H1 (cell line): ENCODE measurements at regions not wholly inside any gene's neighbourhood (a gene's known extent, or its start where the extent isn't known, plus 50 kb on each side); places are given as distances from the start of the nearest gene placed in this dataset.

ENCODE experiments used
- CTCF ChIA-PET: fragments of 300-600 bp; sonication (Branson Sonifier 250); formaldehyde crosslinking; loops from one replicate; lab custom pipeline; 2021; ENCODE audit not compliant: partially characterized antibody; lab: Charles Lee
- POLR2A ChIA-PET: fragments of 300-600 bp; sonication (Branson Sonifier 250); formaldehyde crosslinking; loops from one replicate; lab custom pipeline; 2021; ENCODE audit warnings: inconsistent platforms; ENCODE audit not compliant: partially characterized antibody; lab: Charles Lee
- DNase-seq, 2 experiments: peaks; one replicate each; pipeline versions ENCODE4 v3.0.0 to v3.0.0-alpha.2; 2010 to 2022; ENCODE audit warnings: low spot score in 2 of 2, low read depth in 1 of 2, mixed read lengths in 1 of 2
- FAIRE-seq: peaks from 2 replicates; lab custom pipeline; 2011; peaks lifted over from hg19 to GRCh38; lab: Jason Lieb, UNC
- H2AFZ ChIP-seq: 2 replicates; pipeline ENCODE4 v1.8.1; 2012; ENCODE audit warnings: low read length, inconsistent platforms
- H2AK5ac ChIP-seq: 2 replicates; pipeline ENCODE4 v1.6.1; 2013; ENCODE audit warnings: low read depth, low read length
- H2BK120ac ChIP-seq: replicated peaks from 2 replicates; pipeline ENCODE3; 2013; ENCODE audit warnings: low read depth, low read length, inconsistent platforms
- H2BK12ac ChIP-seq: 2 replicates; pipeline ENCODE4 v1.6.1; 2013; ENCODE audit warnings: low read depth, low read length
- H2BK15ac ChIP-seq: 2 replicates; pipeline ENCODE4 v1.6.1; 2013; ENCODE audit warnings: low read length
- H2BK20ac ChIP-seq: 2 replicates; pipeline ENCODE4 v1.6.1; 2013; ENCODE audit warnings: low read length
- H2BK5ac ChIP-seq: 2 replicates; pipeline ENCODE4 v1.6.1; 2013; ENCODE audit warnings: low read depth, low read length
- H3K14ac ChIP-seq: 2 replicates; pipeline ENCODE4 v1.6.1; 2013; ENCODE audit warnings: inconsistent platforms; ENCODE audit not compliant: insufficient read length
- H3K18ac ChIP-seq: 2 replicates; pipeline ENCODE4 v1.6.1; 2013; ENCODE audit warnings: low read length; ENCODE audit errors: extremely low read depth
- H3K23ac ChIP-seq: 2 replicates; pipeline ENCODE4 v1.6.1; 2013; ENCODE audit warnings: inconsistent platforms; ENCODE audit not compliant: insufficient read length
- H3K23me2 ChIP-seq: 2 replicates; pipeline ENCODE4 v1.6.1; 2013; ENCODE audit warnings: low read depth, low read length
- H3K27ac ChIP-seq: 2 replicates; pipeline ENCODE4 v1.6.1; 2011; ENCODE audit warnings: low read depth, low read length, inconsistent platforms
- H3K27me3 ChIP-seq, 4 experiments: replicated peaks in 1 of 4; 1 replicate in 1 of 4; 2 replicates in 3 of 4; pipeline versions ENCODE4 v1.6.1 to v1.8.1; 2011 to 2013; ENCODE audit warnings: low read length in 3 of 4, mild to moderate bottlenecking in 3 of 4, inconsistent platforms in 2 of 4, mixed read lengths in 2 of 4, moderate library complexity in 1 of 4; ENCODE audit not compliant: control insufficient read depth in 3 of 4, insufficient read depth in 3 of 4; ENCODE audit errors: extremely low read depth in 1 of 4
- H3K36me3 ChIP-seq, 4 experiments: 2 replicates each; pipeline versions ENCODE4 v1.6.1 to v1.8.1; 2011 to 2013; ENCODE audit warnings: mild to moderate bottlenecking in 4 of 4, low read length in 3 of 4, moderate library complexity in 2 of 4, control low read depth in 1 of 4, inconsistent platforms in 1 of 4; ENCODE audit not compliant: insufficient read depth in 4 of 4, control insufficient read depth in 2 of 4
- H3K4ac ChIP-seq: replicated peaks from 2 replicates; pipeline ENCODE3; 2013; ENCODE audit warnings: low read length, low read depth, mixed read lengths, inconsistent platforms; ENCODE audit not compliant: insufficient read length
- H3K4me1 ChIP-seq, 4 experiments: replicated peaks in 1 of 4; 1 replicate in 1 of 4; 2 replicates in 3 of 4; pipeline versions ENCODE4 v1.6.1 to v1.8.1; 2011 to 2013; ENCODE audit warnings: low read length in 3 of 4, inconsistent platforms in 2 of 4, mixed read lengths in 1 of 4; ENCODE audit not compliant: insufficient read depth in 4 of 4, control insufficient read depth in 3 of 4
- H3K4me2 ChIP-seq, 2 experiments: 2 replicates each; pipeline versions ENCODE4 v1.6.1 to v1.8.1; 2011 to 2013; ENCODE audit warnings: low read depth in 2 of 2, low read length in 2 of 2, control low read depth in 1 of 2, inconsistent platforms in 1 of 2, mild to moderate bottlenecking in 1 of 2; ENCODE audit not compliant: insufficient read depth in 1 of 2
- H3K4me3 ChIP-seq, 4 experiments: fragments of 200-600, 300-600 bp in 1 of 4; sonication (generic), shearing (Covaris generic), sonication (Bioruptor Twin) in 1 of 4; 2 replicates each; pipeline versions ENCODE4 v1.5.1 to v1.8.1; 2011 to 2016; ENCODE audit warnings: low read length in 4 of 4, low read depth in 3 of 4, control low read depth in 2 of 4, inconsistent platforms in 2 of 4, mild to moderate bottlenecking in 2 of 4, mixed read lengths in 1 of 4, moderate library complexity in 1 of 4; ENCODE audit not compliant: insufficient read depth in 2 of 4; ENCODE audit errors: extremely low read depth in 1 of 4
- H3K56ac ChIP-seq: replicated peaks from 2 replicates; pipeline ENCODE3; 2013; ENCODE audit warnings: low read depth, mild to moderate bottlenecking, mixed read lengths, low read length, inconsistent platforms; ENCODE audit not compliant: insufficient read length
- H3K79me1 ChIP-seq: 2 replicates; pipeline ENCODE4 v1.6.1; 2013; ENCODE audit warnings: low read depth, low read length, control low read depth
- H3K79me2 ChIP-seq, 2 experiments: 2 replicates each; pipeline versions ENCODE4 v1.6.1 to v1.8.1; 2012 to 2013; ENCODE audit warnings: low read length in 2 of 2, mild to moderate bottlenecking in 2 of 2, inconsistent platforms in 1 of 2; ENCODE audit not compliant: insufficient read depth in 2 of 2, control insufficient read depth in 1 of 2
- H3K9ac ChIP-seq, 4 experiments: replicated peaks in 1 of 4; 1 replicate in 1 of 4; 2 replicates in 3 of 4; pipeline versions ENCODE4 v1.6.1 to v1.8.1; 2011 to 2013; ENCODE audit warnings: low read depth in 3 of 4, low read length in 3 of 4, control low read depth in 2 of 4, mild to moderate bottlenecking in 2 of 4, moderate library complexity in 2 of 4, inconsistent platforms in 1 of 4; ENCODE audit errors: extremely low read depth in 1 of 4
- H3K9me3 ChIP-seq, 2 experiments: 2 replicates each; pipeline versions ENCODE4 v1.6.1 to v1.8.1; 2012 to 2013; ENCODE audit warnings: mild to moderate bottlenecking in 2 of 2, moderate library complexity in 2 of 2, control low read depth in 1 of 2, inconsistent platforms in 1 of 2, low read depth in 1 of 2, low read length in 1 of 2, mixed read lengths in 1 of 2; ENCODE audit not compliant: insufficient read depth in 2 of 2
- H4K20me1 ChIP-seq, 2 experiments: replicated peaks in 1 of 2; 2 replicates each; pipeline versions ENCODE3 to v1.8.1; 2011 to 2013; ENCODE audit warnings: inconsistent platforms in 2 of 2, low read length in 2 of 2, mild to moderate bottlenecking in 1 of 2; ENCODE audit not compliant: insufficient read depth in 2 of 2, control insufficient read depth in 1 of 2
- H4K5ac ChIP-seq: 2 replicates; pipeline ENCODE4 v1.6.1; 2013; ENCODE audit warnings: low read length, low read depth, mixed read lengths, inconsistent platforms; ENCODE audit not compliant: insufficient read length
- H4K8ac ChIP-seq: 2 replicates; pipeline ENCODE4 v1.8.0; 2013; ENCODE audit warnings: mild to moderate bottlenecking, moderate library complexity, low read length, inconsistent platforms; ENCODE audit not compliant: insufficient read depth; ENCODE audit errors: extremely low read depth
- H4K91ac ChIP-seq: replicated peaks from 2 replicates; pipeline ENCODE3; 2013; ENCODE audit warnings: low read length, mixed read lengths, inconsistent platforms; ENCODE audit not compliant: insufficient read length
- BCL11A ChIP-seq, 2 experiments: IDR thresholded peaks; one replicate each; pipeline ENCODE4 v1.6.1; 2011; ENCODE audit warnings: low read depth in 2 of 2, low read length in 2 of 2, mild to moderate bottlenecking in 2 of 2
- CEBPB ChIP-seq: IDR thresholded peaks from 2 replicates; pipeline ENCODE4 v1.6.1; 2012; ENCODE audit warnings: low read depth, low read length
- CTBP2 ChIP-seq: IDR thresholded peaks from 2 replicates; pipeline ENCODE4 v1.7.0; 2011; ENCODE audit warnings: borderline replicate concordance, mild to moderate bottlenecking, moderate library complexity, mixed read lengths, low read length; ENCODE audit not compliant: insufficient read depth, insufficient read length
- EP300 ChIP-seq, 2 experiments: IDR thresholded peaks; 1 replicate in 1 of 2; 2 replicates in 1 of 2; pipeline ENCODE4 v1.6.1; 2011 to 2012; ENCODE audit warnings: low read depth in 2 of 2, low read length in 2 of 2, mild to moderate bottlenecking in 2 of 2, borderline replicate concordance in 1 of 2, inconsistent platforms in 1 of 2, moderate library complexity in 1 of 2
- FOSL1 ChIP-seq: IDR thresholded peaks from 2 replicates; pipeline ENCODE4 v1.6.1; 2011; ENCODE audit warnings: mild to moderate bottlenecking, low read depth, low read length, moderate library complexity; ENCODE audit not compliant: insufficient read depth
- GABPA ChIP-seq: IDR thresholded peaks from 2 replicates; pipeline ENCODE4 v1.6.1; 2011; ENCODE audit warnings: mild to moderate bottlenecking, low read length, moderate library complexity, borderline replicate concordance; ENCODE audit not compliant: insufficient read depth
- HDAC6 ChIP-seq: IDR thresholded peaks from one replicate; pipeline ENCODE4 v1.7.1; 2012; ENCODE audit warnings: low read depth, mild to moderate bottlenecking, inconsistent platforms, low read length, moderate library complexity
- KDM1A ChIP-seq: fragments of 200-600, 300-600 bp; sonication (generic); IDR thresholded peaks from 2 replicates; pipeline ENCODE4 v1.7.1; 2016; ENCODE audit warnings: mild to moderate bottlenecking, low read length, borderline replicate concordance
- NANOG ChIP-seq: IDR thresholded peaks from 2 replicates; pipeline ENCODE4 v1.6.1; 2011; ENCODE audit warnings: low read length, low read depth, mild to moderate bottlenecking, inconsistent platforms; ENCODE audit not compliant: insufficient read depth, poor library complexity, severe bottlenecking
- POLR2AphosphoS5 ChIP-seq: IDR thresholded peaks from 2 replicates; pipeline ENCODE4 v1.6.1; 2011; ENCODE audit warnings: low read depth, low read length
- RAD21 ChIP-seq, 2 experiments: IDR thresholded peaks in 1 of 2; conservative IDR thresholded peaks in 1 of 2; 2 replicates each; pipeline ENCODE4 v1.6.1; 2011; ENCODE audit warnings: low read depth in 2 of 2, low read length in 2 of 2, improper control_type of control experiment in 1 of 2, inconsistent platforms in 1 of 2, mild to moderate bottlenecking in 1 of 2, moderate library complexity in 1 of 2
- RBBP5 ChIP-seq: IDR thresholded peaks from 2 replicates; pipeline ENCODE4 v1.7.1; 2012; ENCODE audit warnings: low read depth, mild to moderate bottlenecking, inconsistent platforms, low read length, moderate library complexity, borderline replicate concordance
- SIRT6 ChIP-seq: IDR thresholded peaks from one replicate; pipeline ENCODE4 v1.7.1; 2012; ENCODE audit warnings: low read length, inconsistent platforms
- TAF1 ChIP-seq: IDR thresholded peaks from 2 replicates; pipeline ENCODE4 v1.6.1; 2011; ENCODE audit warnings: mild to moderate bottlenecking, low read depth, low read length
- TCF12 ChIP-seq: IDR thresholded peaks from 2 replicates; pipeline ENCODE4 v1.6.1; 2011; ENCODE audit warnings: low read depth, mild to moderate bottlenecking, low read length
- WGBS, 2 experiments: shearing (Covaris generic) in 1 of 2; methylation state at CpG; one replicate each; pipeline versions ENCODE4 v1.1.6 to v1.1.7; 2013 to 2015; ENCODE audit warnings: low lambda C conversion rate in 2 of 2, mixed read lengths in 2 of 2, inconsistent platforms in 1 of 2, low coverage in 1 of 2, missing lambda C conversion rate in 1 of 2; ENCODE audit not compliant: insufficient replicate concordance in 2 of 2, insufficient coverage in 1 of 2, insufficient read length in 1 of 2; ENCODE audit errors: extremely low coverage in 1 of 2, missing lambda C conversion rate in 1 of 2; 5-methylcytosine and 5-hydroxymethylcytosine counted together

DNA sequence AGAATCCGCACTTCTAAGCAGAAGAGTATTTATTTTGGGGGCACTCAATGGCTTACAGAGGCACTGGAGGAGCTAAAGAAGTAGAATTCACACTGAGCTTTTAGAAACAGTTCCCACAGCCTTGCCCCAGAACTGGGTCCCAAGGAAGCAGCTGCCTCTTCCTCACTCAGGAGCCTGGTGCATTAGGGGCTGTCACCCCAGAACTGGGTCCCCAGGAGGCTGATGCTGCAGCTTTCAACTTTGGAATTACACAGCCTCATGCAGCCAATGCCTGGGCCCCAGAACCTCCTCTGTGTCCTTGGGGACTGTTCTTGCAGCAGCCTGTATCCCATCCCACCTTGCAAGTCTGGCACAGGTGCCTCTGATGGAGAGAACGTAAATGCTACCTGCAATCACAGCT lies 96.4 kb downstream of the DACT2 start:
- H2BK120ac ChIP-seq, result no peak overlapping the region
- FAIRE-seq (no peak), DNase-seq (no peak)
- no peak overlapping the region for H3K4ac ChIP-seq
- no peak overlapping the region for H3K4me2 ChIP-seq
- H3K4me3 ChIP-seq, result no peak overlapping the region
- H4K91ac ChIP-seq, result no peak overlapping the region
- H3K9ac ChIP-seq, result no peak overlapping the region
- ChIA-PET CTCF (interaction anchor here (0.7 to 1.8 kb wide), 7 partner anchors 8 to 143 kb away, joined by 3 to 7 read pairs (median 4); no protein-coding TSS in a partner anchor), POLR2A (no interaction called here)
- no peak overlapping the region for H4K8ac ChIP-seq
- H3K56ac ChIP-seq, result no peak overlapping the region
- H3K23ac ChIP-seq, result no peak overlapping the region
- no peak overlapping the region for H2BK5ac ChIP-seq
- no peaks in the 10 kb centered on the region for H4K20me1 ChIP-seq
- no peak overlapping the region for H2BK15ac ChIP-seq
- H2BK12ac ChIP-seq, result no peak overlapping the region
- H3K18ac ChIP-seq, result no peak overlapping the region
- H3K14ac ChIP-seq, result no peak overlapping the region
- no peaks in the 10 kb centered on the region for H3K27me3 ChIP-seq
- H3K4me1 ChIP-seq, result peaks cover 5 to 21% (median 8%) of the 10 kb centered on the region in 4 experiments
- no peak overlapping the region for H2BK20ac ChIP-seq
- H3K79me1 ChIP-seq, result no peaks in the 10 kb centered on the region
- no peaks in the 10 kb centered on the region for H3K36me3 ChIP-seq
- H3K23me2 ChIP-seq, result no peaks in the 10 kb centered on the region
- H2AK5ac ChIP-seq, result no peak overlapping the region
- no peak overlapping the region for H4K5ac ChIP-seq
- no peaks in the 10 kb centered on the region for H3K9me3 ChIP-seq
- no peak overlapping the region for H3K27ac ChIP-seq
- WGBS, 2 experiments, result 95% methylated on average over 2 of the region's 2 CpGs; no CpG with 5 or more reads in 1 of the 2 experiments
- H3K79me2 ChIP-seq, result no peaks in the 10 kb centered on the region
- no peak overlapping the region for H2AFZ ChIP-seq
- TF ChIP-seq RBBP5, result no peak
- TF ChIP-seq GABPA, result no peak
- TF ChIP-seq CEBPB, result no peak
- no peak for TF ChIP-seq BCL11A (IDR thresholded peaks at IDR 0.05; ENCODE audit: low read depth in 2 of 2, low read length in 2 of 2)
- TF ChIP-seq EP300 (IDR thresholded peaks at IDR 0.05; ENCODE audit: borderline replicate concordance in 1 of 2, low read depth in 2 of 2, low read length in 2 of 2), result no peak
- TF ChIP-seq KDM1A, result no peak
- TF ChIP-seq HDAC6, result no peak
- TF ChIP-seq POLR2AphosphoS5, result no peak
- TF ChIP-seq FOSL1, result no peak
- TF ChIP-seq TCF12, result no peak
- no peak for TF ChIP-seq CTBP2
- no peak for TF ChIP-seq NANOG
- no peak for TF ChIP-seq RAD21 (IDR thresholded peaks at IDR 0.05 in 1 of 2, conservative IDR thresholded peaks at IDR 0.05 in 1 of 2; ENCODE audit: low read depth in 2 of 2, low read length in 2 of 2)
- TF ChIP-seq SIRT6, result no peak
- TF ChIP-seq TAF1, result no peak
